HUES48 (cell line): ENCODE measurements at regions not wholly inside any gene's neighbourhood (a gene's known extent, or its start where the extent isn't known, plus 50 kb on each side); places are given as distances from the start of the nearest gene placed in this dataset.

Experiments
- H3K27ac ChIP-seq: one replicate; pipeline ENCODE4 v1.7.0; 2013; ENCODE audit warnings: low read depth, low read length, inconsistent platforms
- H3K27me3 ChIP-seq: 2 replicates; pipeline ENCODE4 v1.6.1; 2013; ENCODE audit warnings: mild to moderate bottlenecking, low read length; ENCODE audit not compliant: control insufficient read depth, insufficient read depth
- H3K36me3 ChIP-seq: 2 replicates; pipeline ENCODE4 v1.6.1; 2013; ENCODE audit warnings: low read length; ENCODE audit not compliant: control insufficient read depth, insufficient read depth
- H3K4me1 ChIP-seq: 2 replicates; pipeline ENCODE4 v1.6.1; 2013; ENCODE audit warnings: mild to moderate bottlenecking, low read length; ENCODE audit not compliant: control insufficient read depth, insufficient read depth
- H3K4me3 ChIP-seq: 2 replicates; pipeline ENCODE4 v1.5.1; 2013; ENCODE audit warnings: mild to moderate bottlenecking, low read depth, low read length
- H3K9ac ChIP-seq: 2 replicates; pipeline ENCODE4 v1.6.1; 2013; ENCODE audit warnings: mild to moderate bottlenecking, low read depth, low read length, moderate library complexity
- H3K9me3 ChIP-seq: 2 replicates; pipeline ENCODE4 v1.6.1; 2013; ENCODE audit warnings: low read length; ENCODE audit not compliant: control insufficient read depth, insufficient read depth

- Histone ChIP-seq H3K9me3 (no peaks in the 10 kb centered on the region), H3K27me3 (no peaks in the 10 kb centered on the region), H3K9ac (no peak overlapping the region), H3K27ac (no peak overlapping the region), H3K4me3 (no peak overlapping the region), H3K4me1 (peaks cover 9% of the 10 kb centered on the region), H3K36me3 (no peaks in the 10 kb centered on the region)
Measured at GRCh38 chr17:68184816-68185436, 62.9 kb upstream of the AMZ2 start.

GRCh38 chr17:68185820-68186219, 62.0 kb upstream of the AMZ2 start:
- Histone ChIP-seq H3K36me3 (no peaks in the 10 kb centered on the region), H3K4me3 (no peak overlapping the region), H3K9ac (no peak overlapping the region), H3K27me3 (no peaks in the 10 kb centered on the region; the same call in 1 of the 2 replicates), H3K9me3 (no peaks in the 10 kb centered on the region), H3K4me1 (peaks cover 9% of the 10 kb centered on the region), H3K27ac (no peak overlapping the region)

- H3K27me3 ChIP-seq, result peaks cover 36% of the 10 kb centered on the region
- no peak overlapping the region for H3K9ac ChIP-seq
- H3K4me3 ChIP-seq, result no peak overlapping the region
- no peaks in the 10 kb centered on the region for H3K36me3 ChIP-seq
- H3K4me1 ChIP-seq, result no peaks in the 10 kb centered on the region
- H3K9me3 ChIP-seq, result no peaks in the 10 kb centered on the region
- no peak overlapping the region for H3K27ac ChIP-seq
Measured at GRCh38 chr17:68190495-68190894, 57.3 kb upstream of the AMZ2 start.

- peaks cover 14% of the 10 kb centered on the region for H3K4me1 ChIP-seq
- H3K27me3 ChIP-seq, result peaks cover 89% of the 10 kb centered on the region
Measured at GRCh38 chr17:68195667-68196393, 52.0 kb upstream of the AMZ2 start.

GRCh38 chr17:68196394-68197090, 51.3 kb upstream of the AMZ2 start:
- peaks cover 14% of the 10 kb centered on the region for H3K4me1 ChIP-seq

More at GRCh38 chr17:68195667-68196393, 52.0 kb upstream of the AMZ2 start:
- Histone ChIP-seq H3K27ac (no peak overlapping the region), H3K9me3 (no peaks in the 10 kb centered on the region), H3K9ac (no peak overlapping the region), H3K4me3 (peak overlapping the region; percentile 58), H3K36me3 (no peaks in the 10 kb centered on the region)

GRCh38 chr17:68197091-68197996, 50.5 kb upstream of the AMZ2 start:
- no peaks in the 10 kb centered on the region for H3K9me3 ChIP-seq
- H3K36me3 ChIP-seq, result no peaks in the 10 kb centered on the region
- H3K27me3 ChIP-seq, result peaks cover 99% of the 10 kb centered on the region
- peaks cover 14% of the 10 kb centered on the region for H3K4me1 ChIP-seq
- H3K4me3 ChIP-seq, result peak overlapping the region; percentile 60
- no peak overlapping the region for H3K27ac ChIP-seq
- no peak overlapping the region for H3K9ac ChIP-seq

More at GRCh38 chr17:68196394-68197090, 51.3 kb upstream of the AMZ2 start:
- Histone ChIP-seq H3K9me3 (no peaks in the 10 kb centered on the region), H3K4me3 (peak overlapping the region; percentile 60), H3K27me3 (peaks cover 96% of the 10 kb centered on the region), H3K36me3 (no peaks in the 10 kb centered on the region), H3K27ac (no peak overlapping the region), H3K9ac (no peak overlapping the region)

GRCh38 chr17:68197997-68198930, 49.6 kb upstream of the AMZ2 start:
- Histone ChIP-seq H3K27me3 (peaks cover 99% of the 10 kb centered on the region), H3K4me1 (peaks cover 14% of the 10 kb centered on the region), H3K9ac (no peak overlapping the region), H3K27ac (no peak overlapping the region), H3K36me3 (no peaks in the 10 kb centered on the region), H3K4me3 (peak overlapping the region; percentile 60), H3K9me3 (no peaks in the 10 kb centered on the region)
